Muscle of arm (tissue), 1 donor: ENCODE measurements at regions not wholly inside any gene's neighbourhood (a gene's known extent, or its start where the extent isn't known, plus 50 kb on each side); places are given as distances from the start of the nearest gene placed in this dataset.
"Not testable (repeated sequence)": the region's sequence is repeated elsewhere in the genome, so short reads cannot be mapped to it uniquely, and the experiment has no call there.

Source experiments
- DNase-seq: peaks from one replicate; pipeline ENCODE4 v3.0.0-alpha.2; 2013

DNA sequence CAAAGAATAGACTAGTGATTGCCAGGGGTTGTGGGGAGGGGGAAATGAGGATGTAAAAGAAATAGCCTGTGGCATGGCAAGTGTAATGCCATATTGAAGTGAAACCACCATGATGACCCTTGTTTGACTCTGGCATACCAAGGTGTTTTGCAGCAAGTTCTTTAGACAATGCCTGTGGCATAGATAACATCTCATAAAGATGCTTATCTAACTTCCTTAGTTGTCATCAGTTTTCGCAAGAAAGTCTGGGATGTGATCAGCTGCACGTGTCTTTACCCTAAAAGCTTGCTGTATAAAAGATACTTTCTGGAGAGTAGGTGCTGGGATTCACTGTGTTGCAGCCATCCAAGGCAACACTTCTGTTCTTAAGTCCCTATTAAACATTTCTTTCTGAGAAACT is 176.1 kb upstream of the MAGEB16 start:
- no peak for DNase-seq

GRCh38 chrX:35622601-35623000 is 175.5 kb upstream of the MAGEB16 start:
- DNase-seq, result no peak

GRCh38 chrX:35625714-35626113 is 172.4 kb upstream of the MAGEB16 start:
- no peak for DNase-seq

DNA sequence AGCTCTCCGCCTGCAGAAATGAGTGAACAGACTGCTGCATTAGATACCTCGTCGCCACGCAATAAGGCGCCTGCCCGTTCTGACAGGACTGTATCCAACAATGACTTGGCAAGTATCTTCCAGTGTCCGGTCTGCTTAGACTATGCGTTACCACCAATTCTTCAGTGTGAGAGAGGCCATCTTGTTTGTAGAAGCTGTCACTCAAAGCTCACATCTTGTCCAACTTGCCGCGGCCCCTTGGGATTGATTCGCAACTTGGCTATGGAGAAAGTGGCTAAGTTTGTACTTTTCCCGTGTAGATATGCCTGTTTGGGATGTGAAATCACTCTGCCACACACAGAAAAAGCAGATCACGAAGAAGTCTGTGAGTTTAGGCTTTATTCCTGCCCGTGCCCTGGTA is 172.0 kb upstream of the MAGEB16 start:
- DNase-seq, result no peak

DNA sequence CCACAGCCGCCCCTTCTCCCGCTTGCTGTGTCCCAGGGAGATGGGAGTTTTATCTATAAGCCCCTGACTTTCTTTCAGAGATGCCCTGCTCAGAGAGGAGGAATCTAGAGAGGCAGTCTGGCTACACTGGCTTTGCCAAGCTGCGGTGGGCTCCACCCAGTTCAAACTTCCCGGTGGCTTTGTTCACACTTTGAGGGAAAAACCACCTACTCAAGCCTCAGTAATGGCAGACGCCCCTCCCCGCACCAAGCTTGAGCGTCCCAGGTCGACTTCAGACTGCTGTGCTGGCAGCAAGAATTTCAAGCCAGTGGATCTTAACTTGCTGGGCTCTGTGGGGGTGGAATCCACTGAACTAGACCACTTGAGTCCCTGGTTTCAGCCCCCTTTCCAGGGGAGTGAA is 162.2 kb upstream of the MAGEB16 start:
- DNase-seq, result not testable (repeated sequence)

DNA sequence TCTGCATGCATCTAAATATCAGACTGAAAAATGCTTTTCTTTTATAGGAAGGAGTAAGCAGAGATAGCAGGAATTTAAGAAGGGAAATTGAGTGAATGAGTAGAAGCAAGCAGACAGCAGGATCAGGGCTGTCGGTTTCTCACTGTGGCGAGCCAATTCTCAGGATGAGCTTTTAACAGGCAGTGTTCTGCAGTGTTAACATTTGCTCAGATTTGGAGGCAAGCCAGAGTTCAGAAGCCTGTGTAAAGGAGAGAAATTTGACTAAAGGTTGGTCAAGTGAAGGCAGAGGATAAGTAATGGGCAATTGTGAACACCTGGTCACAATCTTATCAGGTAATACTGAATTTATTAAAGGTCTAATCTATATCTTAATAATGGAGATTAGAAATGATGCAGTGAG is 133.3 kb upstream of the MAGEB16 start:
- no peak for DNase-seq

DNA sequence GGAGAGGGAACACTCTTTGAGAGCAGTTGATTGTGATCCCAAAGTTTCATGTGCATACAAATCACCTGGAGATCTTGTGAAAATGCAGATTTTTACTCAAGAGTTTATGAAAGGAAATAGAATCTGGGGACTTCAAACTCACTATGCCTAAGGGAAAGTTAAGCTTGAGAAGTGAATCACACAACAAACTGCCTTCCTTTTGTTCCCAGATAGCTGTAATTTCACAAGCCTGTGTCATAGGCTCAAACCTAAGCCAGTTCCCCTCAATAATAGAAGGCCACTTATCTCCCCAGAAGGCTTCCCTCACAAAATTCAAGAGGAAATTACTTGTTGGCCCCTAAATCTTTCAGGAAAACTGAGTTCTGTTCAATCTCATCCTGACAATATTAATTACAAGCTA is 132.8 kb upstream of the MAGEB16 start:
- no peak for DNase-seq

- no peak for DNase-seq
Observed at GRCh38 chrX:35670889-35671288, 127.3 kb upstream of the MAGEB16 start.

GRCh38 chrX:35675151-35675550 is 123.0 kb upstream of the MAGEB16 start:
- no peak for DNase-seq

DNA sequence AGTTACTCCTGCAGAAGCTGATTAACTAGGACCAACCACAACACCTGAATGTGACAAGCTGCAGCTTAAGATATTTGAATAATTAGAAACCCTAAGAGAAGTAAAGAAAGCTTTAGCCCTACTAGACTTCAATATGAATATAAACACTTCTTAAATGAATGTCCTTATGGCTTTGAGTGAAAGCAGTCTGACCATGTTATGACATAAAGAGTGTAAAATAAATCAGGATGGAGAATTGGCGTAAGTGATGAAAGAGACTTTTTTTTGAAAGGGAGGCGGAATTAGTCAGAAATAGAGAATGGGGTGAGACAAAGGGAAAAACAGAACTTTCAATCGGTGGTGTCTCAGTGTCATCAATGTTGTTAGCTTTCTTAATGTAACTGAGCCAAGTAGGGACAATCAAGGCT is 117.2 kb upstream of the MAGEB16 start:
- no peak for DNase-seq

GRCh38 chrX:35682476-35682875 is 115.7 kb upstream of the MAGEB16 start:
- no peak for DNase-seq

GRCh38 chrX:35696760-35697234 is 101.3 kb upstream of the MAGEB16 start:
- DNase-seq, result no peak

DNA sequence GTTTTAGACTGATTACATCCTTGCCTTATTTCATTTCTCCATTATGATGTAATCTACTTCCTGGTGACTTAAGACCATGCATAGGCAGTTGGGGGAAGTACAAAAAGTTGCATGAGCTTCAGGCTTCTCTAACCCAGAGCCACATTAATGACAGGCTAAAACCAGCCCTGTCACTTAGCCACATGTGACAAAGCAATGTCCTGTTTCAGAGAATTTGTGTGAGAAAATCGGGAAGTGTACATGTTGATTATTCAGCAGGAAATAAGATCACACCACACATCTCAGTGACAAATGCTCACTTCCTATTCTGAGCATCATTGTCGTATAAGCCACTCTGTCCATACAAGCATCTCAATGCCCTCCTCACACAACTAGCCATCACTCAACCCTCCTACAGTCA is 98.5 kb upstream of the MAGEB16 start:
- DNase-seq, result no peak

- no peak for DNase-seq
Observed at GRCh38 chrX:35700121-35700520, 98.0 kb upstream of the MAGEB16 start.

GRCh38 chrX:35711281-35711680 is 86.9 kb upstream of the MAGEB16 start:
- no peak for DNase-seq

DNA sequence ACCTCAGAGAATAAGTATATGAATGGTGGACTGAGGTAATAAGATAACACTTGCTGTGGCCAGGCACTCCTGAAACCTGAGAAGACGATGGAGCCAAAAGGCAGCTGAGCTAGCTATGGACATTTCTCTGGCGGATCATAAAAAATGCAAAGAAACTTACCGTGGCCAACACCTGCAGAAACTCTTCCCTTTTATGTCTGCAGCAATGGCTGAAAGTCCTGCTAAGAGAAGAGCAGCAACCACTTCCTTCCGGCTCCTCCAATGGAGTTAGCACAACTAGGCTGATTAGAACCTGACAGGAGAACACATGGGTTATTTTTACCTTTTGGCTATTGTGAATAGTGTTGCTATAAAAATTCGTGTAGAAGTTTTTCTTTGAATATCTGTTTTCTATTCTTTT is 76.0 kb upstream of the MAGEB16 start:
- no peak for DNase-seq

DNA sequence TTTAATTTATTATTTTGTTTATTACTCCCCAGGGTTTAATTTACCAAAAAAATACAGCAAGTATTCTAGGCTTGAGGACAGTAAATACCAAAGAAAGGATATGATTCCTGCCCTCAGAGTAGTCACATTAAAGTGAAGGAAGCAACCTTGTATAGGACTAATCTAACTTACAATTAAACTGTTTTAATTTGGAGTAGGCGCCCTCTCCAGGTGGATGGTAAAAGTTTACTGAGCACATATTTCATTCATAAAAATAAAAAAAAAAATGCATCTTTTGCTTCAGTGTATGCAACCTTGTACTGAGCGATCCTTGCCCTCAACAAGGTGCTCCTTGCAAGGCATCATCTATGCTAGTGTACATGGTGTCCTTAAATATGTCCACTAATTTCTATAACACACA is 72.0 kb upstream of the MAGEB16 start:
- no peak for DNase-seq

DNA sequence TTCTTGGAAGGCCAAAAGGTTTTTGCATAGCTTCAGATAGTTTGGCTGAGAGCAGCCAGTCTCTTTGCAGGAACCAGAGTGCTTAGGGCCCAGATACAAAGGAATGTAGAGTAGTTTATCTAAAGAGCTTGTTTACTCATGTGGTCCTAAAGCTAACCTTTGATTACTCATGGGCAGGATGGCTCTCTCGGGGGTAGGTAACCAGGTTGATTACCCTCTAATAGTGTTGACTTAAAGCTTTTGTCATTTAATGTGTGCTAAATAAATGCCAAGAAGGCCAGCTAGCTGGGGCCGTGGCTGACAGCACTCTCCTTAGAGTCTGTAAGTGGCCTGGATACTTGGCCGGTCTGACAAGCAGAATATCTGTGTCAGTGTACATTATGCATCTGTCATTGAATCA is 69.7 kb upstream of the MAGEB16 start:
- no peak for DNase-seq

DNA sequence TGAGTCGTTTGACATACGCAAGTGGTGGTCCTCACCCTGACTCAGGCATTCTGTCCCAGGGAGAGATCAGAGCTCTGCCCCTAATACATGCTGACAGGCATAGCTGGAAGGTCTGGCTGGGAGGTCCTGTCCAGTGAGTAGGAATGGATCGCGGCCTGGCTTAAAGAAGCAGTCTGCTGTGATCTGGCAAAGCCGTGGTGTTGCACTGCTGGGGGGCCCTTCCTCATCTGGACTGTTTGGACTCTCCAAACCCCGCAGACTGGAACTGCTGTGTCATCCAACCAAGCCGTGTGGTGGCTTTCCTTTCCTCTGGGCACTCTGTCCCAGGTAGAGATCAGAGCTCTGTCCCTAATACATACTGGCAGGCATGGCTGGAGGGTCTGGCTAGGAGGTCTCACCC is 64.3 kb upstream of the MAGEB16 start:
- no peak for DNase-seq

- DNase-seq, result no peak
Observed at GRCh38 chrX:35741142-35741541, 57.0 kb upstream of the MAGEB16 start.

- peak; percentile 13 for DNase-seq
Observed at GRCh38 chrX:35743331-35743730, 54.8 kb upstream of the MAGEB16 start.
